ENCODE measurements at regions not wholly inside any gene's neighbourhood (a gene's known extent, or its start where the extent isn't known, plus 50 kb on each side); places are given as distances from the start of the nearest gene placed in this dataset.

- intact Hi-C loops (cut with DNase I): no loop called here
- ATAC-seq (ENCODE audit: poor library complexity) (no peak), DNase-seq (no peak)
Measured at GRCh38 chr6:56311533-56312448, 64.4 kb upstream of the COL21A1 start.

- no peak for DNase-seq
- intact Hi-C loops (cut with DNase I): no loop called here
- peak; percentile 46 for ATAC-seq (ENCODE audit: poor library complexity)
Measured at GRCh38 chr6:56311061-56311460, 63.7 kb upstream of the COL21A1 start.

- intact Hi-C loops (cut with DNase I): no loop called here
- ATAC-seq (ENCODE audit: poor library complexity): no peak
- DNase-seq: no peak
Measured at GRCh38 chr6:56310241-56310640, 62.9 kb upstream of the COL21A1 start.

- no peak for DNase-seq
- intact Hi-C loops (cut with DNase I): no loop called here
- ATAC-seq (ENCODE audit: poor library complexity): no peak
Measured at GRCh38 chr6:56299916-56300315, 52.5 kb upstream of the COL21A1 start.

- no peak for ATAC-seq (ENCODE audit: poor library complexity)
- intact Hi-C loops (cut with DNase I): no loop called here
Measured at GRCh38 chr6:56297022-56297989, 49.9 kb upstream of the COL21A1 start.

More at GRCh38 chr6:56297022-56297989, 49.9 kb upstream of the COL21A1 start:
- DNase-seq: no peak
